BE2C (cell line): ENCODE measurements at regions not wholly inside any gene's neighbourhood (a gene's known extent, or its start where the extent isn't known, plus 50 kb on each side); places are given as distances from the start of the nearest gene placed in this dataset.

Experiments used
- DNase-seq: peaks from one replicate; pipeline ENCODE4 v3.0.0-alpha.2; 2020
- H3K27me3 ChIP-seq: fragments of 250-450 bp; sonication (Bioruptor Pico); 2 replicates; pipeline ENCODE4 v1.5.1; 2020; ENCODE audit warnings: mild to moderate bottlenecking
- H3K36me3 ChIP-seq: fragments of 250-450 bp; sonication (Bioruptor Pico); 2 replicates; pipeline ENCODE4 v1.5.1; 2020; ENCODE audit warnings: mild to moderate bottlenecking
- H3K4me1 ChIP-seq: fragments of 250-450 bp; sonication (Bioruptor Pico); 2 replicates; pipeline ENCODE4 v1.5.1; 2020
- H3K4me3 ChIP-seq: 2 replicates; pipeline ENCODE4 v1.5.1; 2011; ENCODE audit warnings: low read depth, low read length
- H3K9me3 ChIP-seq: fragments of 250-450 bp; sonication (Bioruptor Pico); 2 replicates; pipeline ENCODE4 v1.5.1; 2020
- TF ChIP-seq, protein P1 (sequence below): IDR thresholded peaks from 2 replicates; pipeline ENCODE4 v1.5.1; 2012; ENCODE audit warnings: mild to moderate bottlenecking, low read depth, low read length

DNA sequence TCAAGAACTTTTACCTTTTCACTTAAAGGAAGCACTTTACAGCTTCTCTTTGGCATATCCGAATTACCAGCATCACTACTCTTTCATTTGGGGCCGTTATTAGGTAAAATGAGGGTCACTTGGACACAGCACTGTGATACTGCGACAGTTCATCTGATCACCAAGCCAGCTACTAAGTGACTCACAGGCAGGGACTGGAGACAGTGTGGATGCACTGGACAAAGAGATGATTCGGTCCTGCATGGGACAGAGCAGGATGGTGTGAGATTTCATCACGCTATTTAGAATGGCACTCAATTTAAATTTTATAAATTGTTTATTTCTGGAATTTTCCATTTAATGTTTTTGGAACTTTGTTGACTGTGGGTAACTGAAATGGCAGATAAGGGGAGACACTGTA is 166.9 kb upstream of the IL12A start:
- Histone ChIP-seq H3K9me3 (no peaks in the 10 kb centered on the region), H3K4me3 (no peak overlapping the region), H3K27me3 (no peaks in the 10 kb centered on the region), H3K36me3 (no peaks in the 10 kb centered on the region), H3K4me1 (peaks cover 41% of the 10 kb centered on the region)
- TF ChIP-seq, protein P1, sequence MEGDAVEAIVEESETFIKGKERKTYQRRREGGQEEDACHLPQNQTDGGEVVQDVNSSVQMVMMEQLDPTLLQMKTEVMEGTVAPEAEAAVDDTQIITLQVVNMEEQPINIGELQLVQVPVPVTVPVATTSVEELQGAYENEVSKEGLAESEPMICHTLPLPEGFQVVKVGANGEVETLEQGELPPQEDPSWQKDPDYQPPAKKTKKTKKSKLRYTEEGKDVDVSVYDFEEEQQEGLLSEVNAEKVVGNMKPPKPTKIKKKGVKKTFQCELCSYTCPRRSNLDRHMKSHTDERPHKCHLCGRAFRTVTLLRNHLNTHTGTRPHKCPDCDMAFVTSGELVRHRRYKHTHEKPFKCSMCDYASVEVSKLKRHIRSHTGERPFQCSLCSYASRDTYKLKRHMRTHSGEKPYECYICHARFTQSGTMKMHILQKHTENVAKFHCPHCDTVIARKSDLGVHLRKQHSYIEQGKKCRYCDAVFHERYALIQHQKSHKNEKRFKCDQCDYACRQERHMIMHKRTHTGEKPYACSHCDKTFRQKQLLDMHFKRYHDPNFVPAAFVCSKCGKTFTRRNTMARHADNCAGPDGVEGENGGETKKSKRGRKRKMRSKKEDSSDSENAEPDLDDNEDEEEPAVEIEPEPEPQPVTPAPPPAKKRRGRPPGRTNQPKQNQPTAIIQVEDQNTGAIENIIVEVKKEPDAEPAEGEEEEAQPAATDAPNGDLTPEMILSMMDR: no peak
- no peak for DNase-seq

DNA sequence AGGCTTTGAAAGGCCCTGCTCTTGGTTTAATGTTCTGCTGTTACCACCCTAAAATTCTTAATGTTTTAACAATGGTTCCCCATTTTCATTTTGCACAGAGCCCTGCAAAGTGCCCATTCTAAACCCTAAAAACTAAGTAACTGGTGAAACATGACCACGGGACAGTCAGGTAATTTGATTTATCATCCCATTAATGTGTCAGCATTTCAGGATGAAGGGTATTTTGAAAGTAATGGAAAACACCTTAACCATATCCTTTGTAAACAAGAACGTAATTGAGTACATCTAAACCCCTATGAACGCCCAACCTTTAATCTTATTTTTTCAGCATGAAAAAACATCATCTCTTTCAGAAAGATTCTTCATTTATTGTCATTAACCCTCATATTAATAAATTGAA is 164.9 kb upstream of the IL12A start:
- Histone ChIP-seq H3K4me1 (peaks cover 37% of the 10 kb centered on the region), H3K36me3 (no peaks in the 10 kb centered on the region), H3K9me3 (no peaks in the 10 kb centered on the region), H3K27me3 (no peaks in the 10 kb centered on the region), H3K4me3 (no peak overlapping the region)
- TF ChIP-seq, protein P1: no peak
- no peak for DNase-seq

DNA sequence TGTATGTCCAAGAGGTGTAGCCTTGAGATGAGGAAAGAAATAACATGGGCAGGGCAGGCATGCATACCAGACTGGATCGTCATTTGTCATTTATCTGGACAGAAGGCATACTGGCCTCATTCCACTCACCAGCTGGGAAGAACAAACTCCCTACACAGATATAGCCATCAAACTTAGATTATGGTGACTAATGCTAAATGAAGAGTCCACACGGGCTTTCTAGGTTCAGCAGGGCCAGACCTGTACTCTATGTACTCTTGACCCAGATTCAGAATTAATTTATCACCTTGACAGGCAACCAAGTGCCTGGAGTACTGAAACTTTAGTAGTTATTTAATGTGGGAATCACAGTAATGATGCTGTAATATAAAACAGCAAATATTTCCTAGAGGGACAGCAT is 164.3 kb upstream of the IL12A start:
- peak; percentile 34 for DNase-seq

DNA sequence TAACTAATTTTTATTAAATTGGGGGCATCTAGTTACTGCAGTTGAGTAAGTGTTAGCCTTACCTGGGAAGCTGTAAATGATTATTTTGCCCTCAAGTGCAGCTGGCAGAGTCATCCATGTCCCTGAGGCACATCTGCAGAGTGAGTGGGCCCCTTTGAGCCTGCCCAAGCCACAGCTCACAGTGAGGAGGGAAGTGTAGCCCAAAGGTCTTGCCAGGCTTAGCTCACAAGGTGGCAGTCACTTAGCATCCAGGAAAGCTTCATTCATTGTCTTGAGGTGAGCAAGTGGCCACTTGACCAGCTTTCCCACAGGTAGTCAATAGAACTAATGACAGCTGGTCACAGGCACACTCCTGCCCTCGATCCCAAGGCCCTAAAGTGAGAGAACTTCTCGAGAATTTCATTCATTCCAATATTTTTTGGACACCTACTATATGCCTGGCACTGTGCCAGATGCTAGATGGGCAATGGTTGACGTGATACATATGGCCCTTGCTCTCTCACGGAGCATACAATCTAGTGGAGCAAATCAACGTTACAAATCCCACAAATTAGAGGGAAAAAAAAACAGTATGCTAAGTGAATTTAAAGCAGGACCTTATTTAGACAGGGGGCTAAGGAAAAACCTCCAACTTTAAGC is 163.3 kb upstream of the IL12A start:
- TF ChIP-seq, protein P1: peak; percentile 32
- Histone ChIP-seq H3K27me3 (no peaks in the 10 kb centered on the region), H3K4me1 (peaks cover 48% of the 10 kb centered on the region), H3K9me3 (no peaks in the 10 kb centered on the region), H3K4me3 (no peak overlapping the region), H3K36me3 (no peaks in the 10 kb centered on the region)
- DNase-seq: peak; percentile 46

More for the DNA sequence above, 164.3 kb upstream of the IL12A start:
- Histone ChIP-seq H3K4me1 (peaks cover 40% of the 10 kb centered on the region), H3K36me3 (no peaks in the 10 kb centered on the region), H3K4me3 (no peak overlapping the region), H3K27me3 (no peaks in the 10 kb centered on the region), H3K9me3 (no peaks in the 10 kb centered on the region)
- TF ChIP-seq, protein P1: no peak

DNA sequence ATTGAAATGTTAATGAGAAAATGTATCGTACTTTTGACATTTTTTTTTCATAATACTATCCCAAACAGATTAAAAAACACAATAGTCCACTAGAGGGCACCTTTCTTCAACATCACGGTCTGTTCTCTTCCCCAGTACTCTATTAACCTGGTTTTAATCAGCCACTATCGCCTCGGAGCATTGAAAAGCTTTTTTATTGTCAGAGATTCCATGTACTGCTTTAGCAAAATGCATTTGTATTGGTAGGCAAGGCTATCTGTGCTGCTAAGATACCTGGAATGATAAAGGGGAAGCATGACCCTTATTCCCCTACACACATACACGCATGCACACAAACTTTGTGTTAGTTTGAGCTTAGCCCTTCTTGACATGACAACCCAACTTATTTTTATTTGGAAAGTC is 160.1 kb upstream of the IL12A start:
- no peak for DNase-seq

DNA sequence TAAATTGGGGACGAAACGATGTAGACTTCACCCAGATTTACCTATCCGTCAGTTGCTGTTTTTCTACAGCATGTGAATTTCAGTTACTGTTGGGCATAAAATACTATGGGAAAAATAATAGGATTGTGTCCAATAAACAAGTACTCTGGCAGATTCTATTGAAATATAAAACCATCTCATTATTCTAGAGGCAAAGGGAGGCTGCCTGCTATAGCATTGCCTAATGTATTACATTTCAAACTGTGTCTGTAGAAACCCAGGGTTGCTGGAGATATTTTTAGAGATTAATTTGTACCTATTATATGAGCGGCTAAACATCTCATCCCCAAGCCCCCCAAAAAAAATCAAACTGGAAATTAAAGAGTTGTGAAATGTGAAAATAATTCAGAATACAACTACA is 159.6 kb upstream of the IL12A start:
- no peak overlapping the region for H3K4me3 ChIP-seq
- TF ChIP-seq, protein P1: no peak
- no peaks in the 10 kb centered on the region for H3K9me3 ChIP-seq
- no peaks in the 10 kb centered on the region for H3K36me3 ChIP-seq
- no peak for DNase-seq
- no peaks in the 10 kb centered on the region for H3K27me3 ChIP-seq
- H3K4me1 ChIP-seq: peaks cover 65% of the 10 kb centered on the region

More for the DNA sequence above, 160.1 kb upstream of the IL12A start:
- TF ChIP-seq, protein P1: peak; percentile 62
- Histone ChIP-seq H3K36me3 (no peaks in the 10 kb centered on the region), H3K9me3 (no peaks in the 10 kb centered on the region), H3K27me3 (no peaks in the 10 kb centered on the region), H3K4me3 (peak overlapping the region; percentile 29), H3K4me1 (peaks cover 70% of the 10 kb centered on the region)
